ENCODE measurements at regions not wholly inside any gene's neighbourhood (a gene's known extent, or its start where the extent isn't known, plus 50 kb on each side); places are given as distances from the start of the nearest gene placed in this dataset.

- no peak for DNase-seq (ENCODE audit: low read depth, low spot score)
- ChIA-PET CTCF (no interaction called here), POLR2A (no interaction called here)
- TF ChIP-seq CTCF (IDR thresholded peaks at IDR 0.05; ENCODE audit: insufficient read depth, low read length, missing control alignments), result no peak
- H3K4me3 ChIP-seq (ENCODE audit: low read depth, low read length), result no peak overlapping the region
Observed at GRCh38 chr2:139124271-139124670, 344.1 kb upstream of the NXPH2 start.

- no peak for DNase-seq (ENCODE audit: low read depth, low spot score)
- POLR2A ChIA-PET, result no interaction called here
- H3K4me3 ChIP-seq (ENCODE audit: low read depth, low read length), result no peak overlapping the region
- TF ChIP-seq CTCF (IDR thresholded peaks at IDR 0.05; ENCODE audit: insufficient read depth, low read length, missing control alignments), result no peak
- CTCF ChIA-PET, result no interaction called here
Observed at GRCh38 chr2:139123795-139124194, 343.6 kb upstream of the NXPH2 start.

- no peak overlapping the region for H3K4me3 ChIP-seq (ENCODE audit: low read depth, low read length)
- ChIA-PET POLR2A (no interaction called here), CTCF (no interaction called here)
- DNase-seq (ENCODE audit: low read depth, low spot score), result peak; percentile 10
- TF ChIP-seq CTCF (IDR thresholded peaks at IDR 0.05; ENCODE audit: insufficient read depth, low read length, missing control alignments), result no peak
Observed at GRCh38 chr2:139122711-139123158, 342.5 kb upstream of the NXPH2 start.

GRCh38 chr2:139099721-139100120 is 319.5 kb upstream of the NXPH2 start:
- TF ChIP-seq CTCF (IDR thresholded peaks at IDR 0.05; ENCODE audit: insufficient read depth, low read length, missing control alignments), result no peak
- DNase-seq (ENCODE audit: low read depth, low spot score), result peak; percentile 3
- ChIA-PET CTCF (no interaction called here), POLR2A (no interaction called here)
- no peak overlapping the region for H3K4me3 ChIP-seq (ENCODE audit: low read depth, low read length)

GRCh38 chr2:139098961-139099360 is 318.8 kb upstream of the NXPH2 start:
- CTCF ChIA-PET, result no interaction called here
- DNase-seq (ENCODE audit: low read depth, low spot score), result no peak
- POLR2A ChIA-PET, result no interaction called here
- H3K4me3 ChIP-seq (ENCODE audit: low read depth, low read length), result no peak overlapping the region
- TF ChIP-seq CTCF (IDR thresholded peaks at IDR 0.05; ENCODE audit: insufficient read depth, low read length, missing control alignments), result no peak

- ChIA-PET POLR2A (no interaction called here), CTCF (no interaction called here)
- no peak for TF ChIP-seq CTCF (IDR thresholded peaks at IDR 0.05; ENCODE audit: insufficient read depth, low read length, missing control alignments)
Observed at GRCh38 chr2:139083121-139083520, 302.9 kb upstream of the NXPH2 start.

More at GRCh38 chr2:139083121-139083520, 302.9 kb upstream of the NXPH2 start:
- H3K4me3 ChIP-seq (ENCODE audit: low read depth, low read length), result no peak overlapping the region
- no peak for DNase-seq (ENCODE audit: low read depth, low spot score)

Data from AG04449 (cell line).